DMS53 treated with DMSO at 0.1 percent for 48 hours (cell line): ENCODE measurements at regions not wholly inside any gene's neighbourhood (a gene's known extent, or its start where the extent isn't known, plus 50 kb on each side); places are given as distances from the start of the nearest gene placed in this dataset.
A peak's percentile ranks its signal among the peaks of the same experiment; 100 is the strongest.

Source experiments
- DNase-seq: peaks from one replicate; lab custom pipeline; 2025; ENCODE audit not compliant: unreplicated experiment; lab: John Stamatoyannopoulos, UW

DNA sequence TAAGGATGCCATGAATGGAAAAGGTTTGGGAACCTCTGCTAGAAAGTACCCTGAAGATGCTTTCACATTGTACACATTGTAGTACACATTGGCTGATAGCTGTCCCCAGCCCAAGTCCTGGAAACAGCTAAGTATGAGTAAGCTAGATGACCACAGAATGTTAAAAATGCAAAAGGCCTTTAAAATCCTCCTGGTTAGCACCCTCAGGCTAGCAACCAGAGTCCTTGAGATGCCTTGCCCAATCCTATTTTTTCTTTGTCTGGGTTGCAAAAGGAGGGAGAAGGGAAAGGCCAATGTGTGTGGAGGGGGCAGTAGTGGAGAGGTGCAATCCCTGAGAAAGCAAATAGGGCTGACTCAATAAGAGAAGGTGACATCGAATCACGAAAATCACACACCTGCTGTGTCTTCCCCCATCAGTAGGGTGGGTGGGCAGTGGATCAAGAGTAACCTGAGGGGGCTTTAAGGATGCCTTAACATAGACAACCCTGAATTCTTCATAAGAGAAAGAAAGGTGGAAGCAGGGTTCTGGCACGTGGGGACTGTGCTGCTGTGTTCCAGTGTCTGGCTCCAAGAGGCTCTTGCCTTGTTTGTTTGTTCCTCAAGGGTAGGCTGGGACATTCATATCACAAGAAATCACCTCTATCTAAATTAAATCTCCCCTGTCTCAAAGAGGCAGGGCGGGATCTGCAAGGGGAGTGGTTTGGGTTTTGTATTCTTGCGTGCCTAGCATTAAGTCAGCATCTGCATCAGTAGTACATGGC lies 266.2 kb upstream of the PLXNA2 start:
- no peak for DNase-seq

DNA sequence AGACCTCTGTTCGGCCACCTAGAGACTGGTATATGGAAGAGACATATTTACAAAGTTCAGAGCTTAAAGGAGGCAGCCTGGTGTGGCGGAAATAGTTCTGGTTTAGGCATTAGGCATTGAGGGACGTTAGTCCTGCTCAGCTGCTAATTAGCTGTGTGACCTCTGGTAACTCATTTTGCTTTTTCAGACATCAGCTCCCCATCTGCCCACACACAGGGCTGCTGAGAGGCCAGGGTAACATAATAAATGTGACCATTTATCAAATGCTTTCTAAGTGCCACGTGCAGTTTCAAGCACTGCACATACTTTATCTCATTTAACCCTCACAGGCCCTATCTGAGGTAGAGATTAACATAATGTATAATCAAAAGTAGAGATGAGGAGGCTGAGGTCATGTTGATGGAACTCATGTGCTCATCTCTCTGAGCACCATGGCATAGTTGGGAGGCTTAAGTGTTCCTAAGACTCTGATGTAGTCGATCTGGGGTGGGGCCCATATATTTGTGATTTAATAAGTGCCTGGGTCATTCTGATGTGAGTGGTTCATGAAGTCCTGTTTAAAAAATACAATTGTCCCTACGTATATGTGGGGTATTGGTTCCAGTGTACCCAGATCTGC lies 267.2 kb upstream of the PLXNA2 start:
- DNase-seq = no peak

DNA sequence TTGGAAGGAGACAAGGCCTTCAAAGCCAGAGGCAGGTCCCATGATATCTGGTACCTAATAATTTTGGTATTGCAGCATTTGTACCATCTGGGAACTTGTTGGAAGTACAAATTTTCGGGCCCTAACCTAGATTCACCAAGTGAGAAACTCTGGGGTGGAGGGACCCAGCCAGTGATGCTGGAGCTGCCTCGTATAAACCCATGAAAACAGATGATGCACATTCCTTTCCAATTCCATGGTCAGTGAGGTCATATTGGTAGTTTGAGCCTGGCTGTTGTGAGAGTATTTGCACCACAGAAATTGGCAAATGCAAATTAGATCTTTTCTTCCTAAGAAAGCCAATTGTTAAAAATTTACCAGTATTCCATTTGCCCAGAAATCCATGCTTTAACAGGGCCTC lies 269.6 kb upstream of the PLXNA2 start:
- DNase-seq = no peak

DNA sequence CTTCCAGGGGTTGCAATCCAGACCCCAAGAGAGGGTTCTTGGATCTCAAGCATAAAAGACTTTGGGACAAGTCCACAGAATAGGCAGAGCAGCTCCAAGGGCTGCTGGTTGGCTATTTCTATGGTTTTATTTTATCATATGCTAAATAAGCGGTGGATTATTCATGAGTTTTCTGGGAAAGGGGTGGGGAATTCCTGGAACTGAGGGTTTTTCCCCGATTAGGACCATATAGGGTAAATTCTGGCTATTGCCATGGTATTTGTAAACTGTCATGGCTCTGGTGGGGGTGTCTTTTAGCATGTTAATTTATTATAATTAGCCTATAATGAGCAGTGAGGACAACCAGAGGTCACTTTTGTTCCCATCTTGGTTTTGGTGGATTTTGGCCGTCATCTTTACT lies 270.9 kb upstream of the PLXNA2 start:
- no peak for DNase-seq

DNA sequence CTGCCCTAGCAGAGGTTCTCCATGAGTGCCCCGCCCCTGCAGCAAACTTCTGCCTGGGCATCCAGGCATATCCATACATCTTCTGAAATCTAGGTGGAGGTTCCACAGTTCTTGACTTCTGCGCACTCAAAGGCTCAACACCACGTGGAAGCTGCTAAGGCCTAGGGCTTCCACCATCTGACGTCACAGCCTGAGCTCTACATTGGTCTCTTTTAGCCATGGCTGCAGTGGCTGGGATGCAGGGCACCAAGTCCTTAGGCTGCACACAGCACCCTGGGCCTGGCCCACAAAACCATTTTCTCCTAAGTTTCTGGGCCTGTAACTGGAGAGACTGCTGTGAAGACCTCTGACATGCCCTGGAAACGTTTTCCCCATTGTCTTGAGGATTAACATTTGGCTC lies 272.6 kb upstream of the PLXNA2 start:
- no peak for DNase-seq

DNA sequence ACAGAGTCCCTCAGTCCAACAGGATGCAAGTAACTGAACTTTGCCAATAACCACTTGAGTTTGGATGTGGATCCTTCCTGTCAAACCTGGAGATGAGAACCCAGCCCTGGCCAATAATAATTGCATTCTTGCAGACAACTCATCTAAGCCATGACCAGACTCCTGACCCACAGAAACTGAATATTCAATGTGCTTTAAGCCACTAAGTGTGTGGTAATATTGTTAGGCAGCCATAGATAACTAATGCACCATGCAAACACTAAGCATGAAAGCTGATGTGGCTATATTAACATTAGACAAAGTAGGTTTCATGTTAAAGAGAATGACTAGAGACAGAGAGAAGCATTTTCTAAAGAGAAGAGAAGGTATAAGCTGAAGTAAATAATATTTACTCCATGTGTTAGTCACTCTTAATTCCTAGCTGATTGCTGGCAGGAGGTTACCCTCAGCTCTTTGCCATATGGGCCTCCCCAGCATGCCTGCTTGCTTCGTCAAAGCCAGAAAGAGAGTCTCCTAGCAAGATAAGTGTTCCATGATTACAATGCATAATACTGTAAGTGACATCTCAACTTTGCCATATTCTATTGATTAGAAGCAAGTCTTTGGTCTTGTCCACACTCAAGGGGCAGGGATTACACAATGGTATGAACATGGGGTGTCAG lies 276.4 kb upstream of the PLXNA2 start:
- no peak for DNase-seq

DNA sequence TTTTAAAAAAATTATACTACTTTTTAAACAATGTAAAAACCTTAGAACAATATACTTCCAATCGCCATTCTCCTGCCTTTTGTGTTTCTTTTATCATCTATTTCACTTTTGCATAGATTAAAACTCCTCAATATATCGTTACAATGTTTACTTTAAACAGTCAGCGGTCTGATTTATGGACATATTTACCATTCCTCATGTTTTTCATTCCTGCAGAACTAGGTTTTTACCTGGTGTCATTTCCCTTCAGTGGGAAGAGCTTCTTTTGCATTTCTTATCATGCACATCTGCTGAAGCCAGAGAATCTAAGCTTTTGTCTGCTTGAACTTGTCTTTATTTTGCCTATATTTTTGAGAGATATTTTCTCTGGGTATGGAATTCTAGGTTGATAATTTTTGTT lies 277.4 kb upstream of the PLXNA2 start:
- DNase-seq = no peak

DNA sequence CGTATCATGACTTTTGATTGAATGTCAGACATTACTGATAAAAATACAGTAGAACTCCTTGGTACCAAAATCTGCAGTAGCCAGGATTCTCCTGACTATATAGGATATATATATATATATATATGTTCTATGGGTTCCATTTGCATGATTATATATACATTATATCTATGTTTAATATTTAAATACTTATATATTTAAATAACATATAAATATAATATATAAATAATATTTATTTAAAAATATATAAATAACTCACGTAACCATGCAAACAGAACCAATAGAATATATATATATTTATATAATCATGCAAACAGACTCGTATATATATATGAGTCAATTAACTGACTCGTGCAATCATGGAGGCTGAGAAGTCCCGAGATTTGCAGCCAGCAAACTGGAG lies 278.8 kb upstream of the PLXNA2 start:
- DNase-seq = no peak

DNA sequence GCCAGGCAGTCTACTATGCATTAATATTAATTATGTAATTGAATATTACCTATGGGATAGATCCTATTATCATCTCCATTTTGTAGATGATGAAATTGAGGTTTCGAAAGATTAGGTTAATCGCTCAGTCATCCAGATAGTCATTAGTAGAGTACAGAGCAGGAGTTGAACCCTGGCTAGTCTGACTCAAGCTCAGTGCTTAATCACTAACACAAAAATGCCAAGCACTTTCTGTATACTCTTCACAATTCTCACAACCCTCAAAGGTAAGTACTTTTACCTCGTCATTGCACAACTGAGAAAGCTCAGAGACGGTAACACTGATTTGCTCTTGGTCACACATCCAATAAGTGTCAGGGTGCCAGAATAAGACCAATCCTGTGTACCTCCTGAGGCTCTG lies 280.2 kb upstream of the PLXNA2 start:
- no peak for DNase-seq

DNA sequence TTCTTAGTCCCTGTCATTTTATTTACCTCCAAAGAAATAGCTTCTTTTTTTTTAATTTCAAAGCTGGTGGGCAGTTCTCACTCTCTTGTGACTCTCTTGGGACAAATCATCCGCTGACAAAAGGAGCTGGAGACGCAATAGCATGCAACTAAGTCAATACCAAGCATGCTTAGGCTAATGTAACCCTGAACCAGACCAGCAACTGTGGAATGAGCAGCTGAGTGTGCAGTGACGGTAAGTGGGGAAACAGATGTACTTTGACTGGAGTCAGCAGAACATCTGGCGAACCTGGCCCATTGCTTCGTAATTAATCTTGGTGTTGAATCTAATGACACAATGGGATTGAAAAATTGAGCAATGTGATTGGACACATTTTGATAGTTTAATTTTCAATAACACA lies 280.7 kb upstream of the PLXNA2 start:
- DNase-seq = no peak

DNA sequence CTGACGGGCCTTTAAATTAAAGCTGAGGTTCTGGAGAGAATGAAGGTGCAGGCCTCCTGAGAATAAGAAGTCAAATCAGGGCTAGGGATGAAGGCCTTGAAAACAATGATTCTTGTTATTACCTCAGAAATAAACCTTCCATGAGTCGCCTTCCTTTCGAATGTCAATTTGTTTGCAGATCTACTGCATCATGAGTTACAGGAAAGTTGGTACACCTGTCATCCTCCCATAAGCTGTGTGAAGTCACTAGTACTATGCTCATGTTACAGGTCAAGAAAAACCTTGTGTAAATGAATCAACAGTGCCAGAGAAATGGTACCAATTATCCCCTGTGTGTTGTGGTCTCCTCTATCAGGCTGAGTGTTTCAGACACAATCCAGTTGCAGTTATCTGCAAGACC lies 281.2 kb upstream of the PLXNA2 start:
- peak; percentile 19 for DNase-seq

DNA sequence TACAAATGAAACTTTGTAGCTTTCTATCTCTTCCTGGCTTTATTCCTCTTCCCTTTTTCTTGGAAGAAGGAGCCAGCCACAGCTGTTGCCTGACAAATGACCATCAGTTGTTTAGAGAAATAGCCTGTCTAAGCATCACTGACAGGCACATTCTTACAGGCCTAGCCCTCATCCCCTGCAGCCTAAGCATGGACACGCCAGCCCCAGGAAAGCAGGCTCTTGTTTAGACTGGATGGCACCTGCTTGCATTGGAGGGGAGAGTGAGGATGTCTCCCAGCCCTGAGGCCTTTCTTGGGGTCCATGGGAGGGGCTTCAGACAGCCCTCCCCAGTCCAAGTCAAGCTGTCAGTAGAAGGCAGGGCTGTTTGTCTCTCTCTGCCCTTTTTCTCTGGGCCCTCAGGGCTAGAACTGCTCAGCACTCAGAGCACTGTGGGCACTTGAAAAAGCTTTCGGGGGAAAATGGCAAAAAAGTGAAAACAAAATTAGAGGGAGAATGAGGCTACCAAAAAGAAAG lies 282.5 kb upstream of the PLXNA2 start:
- DNase-seq = no peak

DNA sequence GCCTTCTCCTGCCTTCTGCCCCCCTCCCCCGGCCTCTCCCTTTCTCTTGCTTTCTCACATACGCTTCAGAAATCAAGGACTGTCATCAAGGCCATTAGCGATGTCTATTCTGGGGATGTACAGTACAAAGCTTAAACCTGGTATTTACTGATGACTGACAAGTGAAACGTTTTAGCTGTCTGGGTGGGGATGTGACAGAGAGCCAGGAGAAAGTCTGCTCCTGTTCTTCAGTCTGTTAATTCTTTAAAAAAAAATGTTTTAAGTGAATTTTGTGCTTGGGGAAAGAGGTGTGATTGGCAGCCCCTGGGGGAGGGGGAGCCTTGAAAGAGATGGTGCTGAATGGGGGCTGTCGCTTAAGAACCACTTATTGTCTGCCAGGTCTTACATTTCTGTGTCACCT lies 283.0 kb upstream of the PLXNA2 start:
- no peak for DNase-seq

DNA sequence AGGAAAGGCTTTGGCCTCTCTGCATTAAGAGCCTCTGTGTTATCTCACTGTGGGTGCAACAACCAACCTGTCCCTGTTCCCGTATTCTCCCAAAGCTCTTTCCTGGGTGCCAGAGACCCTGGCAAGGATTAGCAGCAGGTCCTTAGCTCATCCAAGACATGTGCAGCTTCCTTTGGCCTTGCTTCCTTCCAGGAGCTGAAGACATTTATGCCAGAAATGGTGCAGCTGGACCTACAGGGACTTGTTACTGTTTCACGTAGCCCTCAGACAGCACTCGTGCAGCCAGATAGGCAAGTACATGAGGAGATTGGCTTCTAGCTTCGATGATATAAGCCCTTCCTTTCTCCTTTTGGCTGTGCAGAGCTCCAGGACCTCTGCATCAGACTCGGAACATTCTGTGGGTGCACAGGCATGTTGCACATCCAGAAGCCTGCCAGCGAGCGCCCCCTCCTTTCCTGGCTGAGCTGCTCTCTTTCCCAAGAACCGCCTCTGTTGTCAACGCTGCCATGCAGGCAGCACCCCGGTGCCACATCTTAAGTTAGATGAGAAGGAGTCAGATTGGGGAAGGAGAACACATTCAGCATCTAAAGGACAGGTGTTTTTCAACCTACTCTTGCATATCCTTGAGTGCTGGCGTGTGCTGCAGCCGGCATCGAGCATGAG lies 284.5 kb upstream of the PLXNA2 start:
- no peak for DNase-seq

DNA sequence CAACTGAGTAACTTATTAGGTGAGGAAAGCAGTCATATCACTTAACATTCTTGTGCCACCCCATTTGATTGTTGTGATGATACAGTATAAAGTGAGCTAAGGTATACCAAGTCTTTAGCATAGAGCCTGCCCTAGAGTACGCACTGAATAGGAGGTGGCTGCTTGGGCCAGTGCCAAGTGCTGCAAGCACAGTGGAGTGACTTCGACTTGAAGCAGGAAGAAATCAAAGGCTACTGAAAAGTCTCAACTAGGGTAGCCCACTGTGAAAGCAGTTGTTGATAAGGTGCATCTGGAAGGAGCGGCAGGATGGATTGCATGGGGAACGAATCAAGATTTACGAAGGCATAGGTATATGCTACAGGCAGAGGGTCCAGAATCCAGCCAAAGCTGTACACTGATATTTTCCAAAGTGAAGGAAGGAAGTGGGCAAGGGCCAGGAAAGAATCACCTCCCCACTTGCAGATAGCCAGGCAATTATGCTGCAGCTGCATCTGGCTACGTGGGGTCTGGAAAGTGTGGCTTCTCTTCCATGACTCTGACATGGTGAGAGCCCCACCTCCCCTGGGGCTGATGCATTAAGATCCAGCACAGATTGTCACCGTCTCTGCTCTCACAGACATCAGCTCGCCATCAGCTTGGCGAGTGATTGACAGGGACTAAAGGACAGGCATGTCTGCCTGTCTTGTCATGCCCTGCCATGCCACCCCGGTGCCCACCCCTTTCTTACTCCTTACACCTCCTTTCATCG lies 287.0 kb upstream of the PLXNA2 start:
- DNase-seq = no peak

DNA sequence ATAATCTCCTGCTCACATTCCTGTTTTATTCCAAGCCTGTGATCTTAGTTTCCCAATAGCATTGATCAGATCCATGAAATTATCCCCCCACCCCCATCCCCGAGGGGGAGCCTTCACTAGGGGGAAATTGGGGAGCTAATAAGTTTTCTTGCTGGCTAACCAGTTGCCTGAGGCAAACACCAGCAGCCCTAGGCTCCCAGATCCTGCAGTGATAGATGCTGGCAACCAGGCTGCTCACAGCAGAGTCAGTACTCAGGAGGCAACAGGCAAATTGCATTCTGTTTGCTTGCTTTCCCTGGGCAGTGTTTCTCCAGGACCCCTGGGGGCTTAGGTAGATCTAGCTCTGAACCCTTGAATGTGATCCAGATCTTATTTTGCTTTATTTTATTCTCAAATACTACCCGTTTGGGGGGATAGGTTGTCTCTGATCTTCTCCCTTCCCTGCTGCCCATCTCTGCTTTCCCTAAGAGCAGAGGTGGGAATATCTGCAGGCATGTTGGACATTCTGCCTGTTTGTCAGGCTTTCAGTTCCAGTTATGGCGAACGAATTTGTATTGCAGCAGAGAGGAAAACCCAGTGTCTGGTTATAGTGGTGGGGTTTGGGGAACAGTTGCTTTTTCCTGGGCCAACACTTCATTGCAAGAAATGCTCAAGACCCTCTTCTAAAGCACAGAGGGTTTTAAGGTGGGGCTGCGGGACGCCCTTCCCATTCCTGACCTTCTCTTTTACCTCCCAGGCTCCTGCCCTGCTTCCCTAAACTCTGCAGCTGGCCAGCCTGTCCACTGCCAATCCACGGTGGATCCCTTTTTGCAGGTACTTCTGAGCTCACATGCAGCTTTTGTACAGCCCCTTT lies 289.8 kb upstream of the PLXNA2 start:
- no peak for DNase-seq

DNA sequence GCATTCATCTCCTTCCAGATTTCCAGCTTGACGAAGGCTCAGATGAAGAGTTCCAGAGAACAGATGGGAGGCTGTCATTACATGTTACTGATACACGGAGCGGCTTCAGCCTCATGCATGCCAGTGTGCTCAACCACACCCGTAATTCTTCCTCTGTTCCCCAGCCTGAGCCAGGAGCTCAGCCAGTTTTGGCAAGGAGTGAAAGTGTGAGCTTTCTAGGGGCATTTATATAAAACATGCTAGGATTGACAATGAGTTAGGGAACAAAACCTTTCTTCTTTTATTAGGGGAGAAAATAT lies 290.4 kb upstream of the PLXNA2 start:
- DNase-seq = no peak

DNA sequence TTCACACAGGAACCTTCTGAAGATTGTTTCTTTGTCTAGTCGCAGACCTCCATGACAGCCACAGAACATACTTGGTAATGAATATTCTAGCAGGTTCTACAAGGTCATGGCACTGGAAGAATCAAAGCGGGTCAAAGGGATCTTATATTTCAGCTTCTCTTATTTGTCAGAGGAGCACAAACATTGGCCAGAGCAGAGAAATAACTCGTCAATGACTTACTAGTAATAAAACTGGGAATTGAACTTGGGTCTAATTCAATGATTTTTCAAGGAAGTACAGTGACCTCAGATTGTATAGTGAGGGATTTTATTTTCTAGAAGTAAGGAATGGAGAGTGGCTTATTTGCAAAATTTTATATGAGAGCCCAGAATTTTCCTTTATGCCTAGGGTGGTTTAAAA lies 290.8 kb upstream of the PLXNA2 start:
- no peak for DNase-seq

DNA sequence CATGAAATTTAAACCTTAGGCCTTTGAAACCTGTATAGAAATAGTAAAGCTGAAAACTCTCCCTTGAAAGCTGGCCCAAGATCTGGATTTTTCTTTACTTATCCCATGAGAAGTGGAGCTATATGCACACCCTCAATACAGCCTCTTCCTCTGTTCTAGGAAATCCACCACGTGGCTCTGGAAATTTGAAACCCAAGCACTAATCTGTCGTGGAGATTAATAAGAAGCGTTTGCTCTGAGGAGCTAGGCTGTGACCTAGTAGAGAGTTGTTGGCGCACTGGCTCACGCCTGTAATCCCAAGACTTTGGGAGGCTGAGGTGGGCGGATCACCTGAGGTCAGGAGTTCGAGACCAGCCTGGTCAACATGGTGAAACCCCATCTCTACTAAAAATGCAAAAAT lies 291.3 kb upstream of the PLXNA2 start:
- no peak for DNase-seq

DNA sequence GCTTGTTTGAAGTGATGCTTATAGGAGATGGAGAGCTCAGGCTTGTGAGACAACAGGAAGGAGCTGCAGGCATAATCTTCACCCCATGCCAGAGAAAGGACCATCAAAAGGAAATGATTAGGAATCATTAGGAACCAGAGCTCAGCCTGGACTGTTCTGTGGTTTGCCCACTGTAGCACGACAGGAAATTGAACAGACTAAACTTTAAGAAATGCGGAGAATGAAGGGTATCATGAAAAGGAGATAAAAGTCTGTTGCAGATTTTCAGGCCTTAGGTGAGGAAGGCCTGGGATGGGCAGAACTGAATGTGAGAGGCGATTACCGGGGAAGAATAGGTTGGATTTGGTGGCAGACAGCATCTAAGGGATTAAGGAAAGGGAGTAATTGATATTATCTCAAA lies 292.0 kb upstream of the PLXNA2 start:
- no peak for DNase-seq
